ENCODE measurements at regions not wholly inside any gene's neighbourhood (a gene's known extent, or its start where the extent isn't known, plus 50 kb on each side); places are given as distances from the start of the nearest gene placed in this dataset.

- H3K27me3 ChIP-seq (ENCODE audit: insufficient read depth, low read depth, low read length) = no peaks in the 10 kb centered on the region
- H4K20me1 ChIP-seq (ENCODE audit: insufficient read depth) = no peaks in the 10 kb centered on the region
- H3K27ac ChIP-seq (ENCODE audit: low read length) = no peak overlapping the region
- H3K9ac ChIP-seq (ENCODE audit: low read length) = no peak overlapping the region
- no peak overlapping the region for H2AFZ ChIP-seq (ENCODE audit: low read depth, low read length)
- H3K9me3 ChIP-seq (ENCODE audit: low read length) = no peaks in the 10 kb centered on the region
- no peak for TF ChIP-seq SMC3 (conservative IDR thresholded peaks at IDR 0.05; ENCODE audit: poor library complexity)
- TF ChIP-seq CTCF (IDR thresholded peaks at IDR 0.05; ENCODE audit: poor library complexity, severe bottlenecking) = no peak
- no peak for TF ChIP-seq EP300 (conservative IDR thresholded peaks at IDR 0.05; ENCODE audit: poor library complexity, severe bottlenecking)
- TF ChIP-seq POLR2AphosphoS5 (IDR thresholded peaks at IDR 0.05) = no peak
- TF ChIP-seq EZH2 (IDR thresholded peaks at IDR 0.05; ENCODE audit: borderline replicate concordance, insufficient read depth, low read length, poor library complexity, severe bottlenecking) = no peak
- no peak for TF ChIP-seq MXI1 (conservative IDR thresholded peaks at IDR 0.05; ENCODE audit: poor library complexity, severe bottlenecking)
- H3K4me3 ChIP-seq (ENCODE audit: low read length) = no peak overlapping the region
- H3K4me2 ChIP-seq (ENCODE audit: low read length) = no peak overlapping the region
- no peaks in the 10 kb centered on the region for H3F3A ChIP-seq (ENCODE audit: insufficient read depth, low read length, poor library complexity, severe bottlenecking)
- no peaks in the 10 kb centered on the region for H3K9me2 ChIP-seq (ENCODE audit: insufficient read depth, low read length)
- H3K79me2 ChIP-seq (replicated peaks; ENCODE audit: insufficient read depth, low read length) = no peaks in the 10 kb centered on the region
- H3K36me3 ChIP-seq (ENCODE audit: insufficient read depth, low read length) = no peaks in the 10 kb centered on the region
Observed at GRCh38 chr2:234406085-234406484, 90.8 kb downstream of the ARL4C start.

GRCh38 chr2:234405462-234405861, 91.4 kb downstream of the ARL4C start:
- H3K4me3 ChIP-seq (ENCODE audit: low read length) = no peak overlapping the region
- no peaks in the 10 kb centered on the region for H4K20me1 ChIP-seq (ENCODE audit: insufficient read depth)
- H3K27me3 ChIP-seq (ENCODE audit: insufficient read depth, low read depth, low read length) = no peaks in the 10 kb centered on the region
- H3K36me3 ChIP-seq (ENCODE audit: insufficient read depth, low read length) = no peaks in the 10 kb centered on the region
- H3K4me2 ChIP-seq (ENCODE audit: low read length) = no peak overlapping the region
- no peaks in the 10 kb centered on the region for H3K9me2 ChIP-seq (ENCODE audit: insufficient read depth, low read length)
- H3K79me2 ChIP-seq (replicated peaks; ENCODE audit: insufficient read depth, low read length) = no peaks in the 10 kb centered on the region
- no peak overlapping the region for H3K27ac ChIP-seq (ENCODE audit: low read length)
- H2AFZ ChIP-seq (ENCODE audit: low read depth, low read length) = no peak overlapping the region
- TF ChIP-seq REST (IDR thresholded peaks at IDR 0.05; ENCODE audit: borderline replicate concordance) (no peak), MXI1 (conservative IDR thresholded peaks at IDR 0.05; ENCODE audit: poor library complexity, severe bottlenecking) (no peak), POLR2AphosphoS5 (IDR thresholded peaks at IDR 0.05) (no peak), CTCF (IDR thresholded peaks at IDR 0.05; ENCODE audit: poor library complexity, severe bottlenecking) (no peak), SMC3 (conservative IDR thresholded peaks at IDR 0.05; ENCODE audit: poor library complexity) (no peak), RAD21 (conservative IDR thresholded peaks at IDR 0.05) (no peak), EP300 (conservative IDR thresholded peaks at IDR 0.05; ENCODE audit: poor library complexity, severe bottlenecking) (no peak), TAF1 (IDR thresholded peaks at IDR 0.05; ENCODE audit: low read depth) (no peak), EZH2 (IDR thresholded peaks at IDR 0.05; ENCODE audit: borderline replicate concordance, insufficient read depth, low read length, poor library complexity, severe bottlenecking) (no peak)
- H3K9ac ChIP-seq (ENCODE audit: low read length) = no peak overlapping the region
- no peaks in the 10 kb centered on the region for H3K9me3 ChIP-seq (ENCODE audit: low read length)
- no peaks in the 10 kb centered on the region for H3F3A ChIP-seq (ENCODE audit: insufficient read depth, low read length, poor library complexity, severe bottlenecking)
